HCT116 (cell line): ENCODE measurements at regions not wholly inside any gene's neighbourhood (a gene's known extent, or its start where the extent isn't known, plus 50 kb on each side); places are given as distances from the start of the nearest gene placed in this dataset.

Source experiments
- CEBPB ChIP-seq: IDR thresholded peaks from 2 replicates; pipeline ENCODE4 v1.6.1; 2012; ENCODE audit warnings: low read depth
- EZH2 ChIP-seq: fragments of 200-600 bp; sonication (generic); IDR thresholded peaks from 2 replicates; pipeline ENCODE4 v1.6.1; 2017; ENCODE audit warnings: antibody characterized with exemption, mixed run types
- POLR2A ChIP-seq: IDR thresholded peaks from 2 replicates; pipeline ENCODE4 v1.7.0; 2011; ENCODE audit warnings: borderline replicate concordance; ENCODE audit not compliant: insufficient read depth, insufficient read length; ENCODE audit errors: extremely low read depth
- POLR2AphosphoS5 ChIP-seq: IDR thresholded peaks from 2 replicates; pipeline ENCODE4 v1.6.1; 2011; ENCODE audit warnings: mild to moderate bottlenecking, low read depth, low read length, moderate library complexity
- SP1 ChIP-seq: IDR thresholded peaks from 2 replicates; pipeline ENCODE4 v1.6.1; 2012; ENCODE audit warnings: low read depth
- ZFX ChIP-seq: fragments of 450-650 bp; IDR thresholded peaks from 2 replicates; pipeline ENCODE4 v1.6.1; 2017
- ZNF274 ChIP-seq: fragments of 200-500 bp; sonication (Bioruptor generic); IDR thresholded peaks from 2 replicates; pipeline ENCODE4 v1.6.1; 2014; ENCODE audit warnings: mild to moderate bottlenecking, low read depth, low read length, inconsistent platforms
- TF ChIP-seq, protein P1 (sequence below), 3 experiments: fragments of 200-600 bp in 1 of 3; sonication (generic) in 1 of 3; IDR thresholded peaks in 2 of 3; conservative IDR thresholded peaks in 1 of 3; 2 replicates each; pipeline ENCODE4 v1.5.1; 2012 to 2017; ENCODE audit warnings: low read depth in 2 of 3, low read length in 2 of 3, antibody characterized with exemption in 1 of 3, borderline replicate concordance in 1 of 3, control low read depth in 1 of 3, mild to moderate bottlenecking in 1 of 3, mixed read lengths in 1 of 3, mixed run types in 1 of 3, moderate library complexity in 1 of 3; ENCODE audit not compliant: insufficient read depth in 1 of 3
- TF ChIP-seq, protein P2 (sequence below): IDR thresholded peaks from 2 replicates; pipeline ENCODE4 v1.6.1; 2012; ENCODE audit warnings: low read depth
- TF ChIP-seq, protein P3 (sequence below): IDR thresholded peaks from 2 replicates; pipeline ENCODE4 v1.6.1; 2011; ENCODE audit warnings: mild to moderate bottlenecking, low read length, moderate library complexity; ENCODE audit not compliant: insufficient replicate concordance; ENCODE audit errors: extremely low read depth

GRCh38 chr2:52343706-52344266 lies 1311.9 kb upstream of the NRXN1 start:
- TF ChIP-seq, protein P1, sequence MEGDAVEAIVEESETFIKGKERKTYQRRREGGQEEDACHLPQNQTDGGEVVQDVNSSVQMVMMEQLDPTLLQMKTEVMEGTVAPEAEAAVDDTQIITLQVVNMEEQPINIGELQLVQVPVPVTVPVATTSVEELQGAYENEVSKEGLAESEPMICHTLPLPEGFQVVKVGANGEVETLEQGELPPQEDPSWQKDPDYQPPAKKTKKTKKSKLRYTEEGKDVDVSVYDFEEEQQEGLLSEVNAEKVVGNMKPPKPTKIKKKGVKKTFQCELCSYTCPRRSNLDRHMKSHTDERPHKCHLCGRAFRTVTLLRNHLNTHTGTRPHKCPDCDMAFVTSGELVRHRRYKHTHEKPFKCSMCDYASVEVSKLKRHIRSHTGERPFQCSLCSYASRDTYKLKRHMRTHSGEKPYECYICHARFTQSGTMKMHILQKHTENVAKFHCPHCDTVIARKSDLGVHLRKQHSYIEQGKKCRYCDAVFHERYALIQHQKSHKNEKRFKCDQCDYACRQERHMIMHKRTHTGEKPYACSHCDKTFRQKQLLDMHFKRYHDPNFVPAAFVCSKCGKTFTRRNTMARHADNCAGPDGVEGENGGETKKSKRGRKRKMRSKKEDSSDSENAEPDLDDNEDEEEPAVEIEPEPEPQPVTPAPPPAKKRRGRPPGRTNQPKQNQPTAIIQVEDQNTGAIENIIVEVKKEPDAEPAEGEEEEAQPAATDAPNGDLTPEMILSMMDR (IDR thresholded peaks at IDR 0.05 in 2 of 3, conservative IDR thresholded peaks at IDR 0.05 in 1 of 3; ENCODE audit: borderline replicate concordance in 1 of 3, insufficient read depth in 1 of 3, low read depth in 2 of 3, low read length in 2 of 3) = no peak
- TF ChIP-seq, protein P2, sequence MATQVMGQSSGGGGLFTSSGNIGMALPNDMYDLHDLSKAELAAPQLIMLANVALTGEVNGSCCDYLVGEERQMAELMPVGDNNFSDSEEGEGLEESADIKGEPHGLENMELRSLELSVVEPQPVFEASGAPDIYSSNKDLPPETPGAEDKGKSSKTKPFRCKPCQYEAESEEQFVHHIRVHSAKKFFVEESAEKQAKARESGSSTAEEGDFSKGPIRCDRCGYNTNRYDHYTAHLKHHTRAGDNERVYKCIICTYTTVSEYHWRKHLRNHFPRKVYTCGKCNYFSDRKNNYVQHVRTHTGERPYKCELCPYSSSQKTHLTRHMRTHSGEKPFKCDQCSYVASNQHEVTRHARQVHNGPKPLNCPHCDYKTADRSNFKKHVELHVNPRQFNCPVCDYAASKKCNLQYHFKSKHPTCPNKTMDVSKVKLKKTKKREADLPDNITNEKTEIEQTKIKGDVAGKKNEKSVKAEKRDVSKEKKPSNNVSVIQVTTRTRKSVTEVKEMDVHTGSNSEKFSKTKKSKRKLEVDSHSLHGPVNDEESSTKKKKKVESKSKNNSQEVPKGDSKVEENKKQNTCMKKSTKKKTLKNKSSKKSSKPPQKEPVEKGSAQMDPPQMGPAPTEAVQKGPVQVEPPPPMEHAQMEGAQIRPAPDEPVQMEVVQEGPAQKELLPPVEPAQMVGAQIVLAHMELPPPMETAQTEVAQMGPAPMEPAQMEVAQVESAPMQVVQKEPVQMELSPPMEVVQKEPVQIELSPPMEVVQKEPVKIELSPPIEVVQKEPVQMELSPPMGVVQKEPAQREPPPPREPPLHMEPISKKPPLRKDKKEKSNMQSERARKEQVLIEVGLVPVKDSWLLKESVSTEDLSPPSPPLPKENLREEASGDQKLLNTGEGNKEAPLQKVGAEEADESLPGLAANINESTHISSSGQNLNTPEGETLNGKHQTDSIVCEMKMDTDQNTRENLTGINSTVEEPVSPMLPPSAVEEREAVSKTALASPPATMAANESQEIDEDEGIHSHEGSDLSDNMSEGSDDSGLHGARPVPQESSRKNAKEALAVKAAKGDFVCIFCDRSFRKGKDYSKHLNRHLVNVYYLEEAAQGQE = no peak
- TF ChIP-seq, protein P3, sequence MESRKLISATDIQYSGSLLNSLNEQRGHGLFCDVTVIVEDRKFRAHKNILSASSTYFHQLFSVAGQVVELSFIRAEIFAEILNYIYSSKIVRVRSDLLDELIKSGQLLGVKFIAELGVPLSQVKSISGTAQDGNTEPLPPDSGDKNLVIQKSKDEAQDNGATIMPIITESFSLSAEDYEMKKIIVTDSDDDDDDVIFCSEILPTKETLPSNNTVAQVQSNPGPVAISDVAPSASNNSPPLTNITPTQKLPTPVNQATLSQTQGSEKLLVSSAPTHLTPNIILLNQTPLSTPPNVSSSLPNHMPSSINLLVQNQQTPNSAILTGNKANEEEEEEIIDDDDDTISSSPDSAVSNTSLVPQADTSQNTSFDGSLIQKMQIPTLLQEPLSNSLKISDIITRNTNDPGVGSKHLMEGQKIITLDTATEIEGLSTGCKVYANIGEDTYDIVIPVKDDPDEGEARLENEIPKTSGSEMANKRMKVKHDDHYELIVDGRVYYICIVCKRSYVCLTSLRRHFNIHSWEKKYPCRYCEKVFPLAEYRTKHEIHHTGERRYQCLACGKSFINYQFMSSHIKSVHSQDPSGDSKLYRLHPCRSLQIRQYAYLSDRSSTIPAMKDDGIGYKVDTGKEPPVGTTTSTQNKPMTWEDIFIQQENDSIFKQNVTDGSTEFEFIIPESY = no peak
- TF ChIP-seq POLR2A (no peak), EZH2 (no peak), CEBPB (no peak), ZNF274 (no peak), ZFX (no peak), SP1 (no peak), POLR2AphosphoS5 (no peak)
